GM18858 (cell line): ENCODE measurements at regions not wholly inside any gene's neighbourhood (a gene's known extent, or its start where the extent isn't known, plus 50 kb on each side); places are given as distances from the start of the nearest gene placed in this dataset.

ENCODE experiments used
- ATAC-seq: cut with Tn5 transposase; IDR thresholded peaks from one replicate; pipeline ENCODE4 v1.9.1; 2021; ENCODE audit not compliant: unreplicated experiment

GRCh38 chr12:108029051-108029835 is 99.8 kb upstream of the WSCD2 start:
- no peak for ATAC-seq

- ATAC-seq, result no peak
Observed at GRCh38 chr12:108033090-108033489, 96.0 kb upstream of the WSCD2 start.

- no peak for ATAC-seq
Observed at GRCh38 chr12:108035372-108035771, 93.7 kb upstream of the WSCD2 start.

- ATAC-seq, result no peak
Observed at GRCh38 chr12:108037960-108038359, 91.1 kb upstream of the WSCD2 start.

GRCh38 chr12:108039794-108040193 is 89.3 kb upstream of the WSCD2 start:
- ATAC-seq, result no peak

GRCh38 chr12:108040947-108041346 is 88.1 kb upstream of the WSCD2 start:
- no peak for ATAC-seq

- ATAC-seq, result no peak
Observed at GRCh38 chr12:108043286-108043685, 85.8 kb upstream of the WSCD2 start.

- ATAC-seq, result no peak
Observed at GRCh38 chr12:108043750-108044533, 85.1 kb upstream of the WSCD2 start.

- no peak for ATAC-seq
Observed at GRCh38 chr12:108046135-108046534, 83.0 kb upstream of the WSCD2 start.

- no peak for ATAC-seq
Observed at GRCh38 chr12:108046650-108047049, 82.4 kb upstream of the WSCD2 start.

GRCh38 chr12:108047071-108047550 is 82.0 kb upstream of the WSCD2 start:
- no peak for ATAC-seq

GRCh38 chr12:108048686-108049085 is 80.4 kb upstream of the WSCD2 start:
- no peak for ATAC-seq

GRCh38 chr12:108050696-108051095 is 78.4 kb upstream of the WSCD2 start:
- ATAC-seq, result no peak

GRCh38 chr12:108052260-108052659 is 76.8 kb upstream of the WSCD2 start:
- ATAC-seq, result no peak

GRCh38 chr12:108053512-108053911 is 75.6 kb upstream of the WSCD2 start:
- no peak for ATAC-seq

GRCh38 chr12:108054496-108054895 is 74.6 kb upstream of the WSCD2 start:
- ATAC-seq, result no peak

GRCh38 chr12:108055141-108055540 is 73.9 kb upstream of the WSCD2 start:
- ATAC-seq, result no peak

- ATAC-seq, result no peak
Observed at GRCh38 chr12:108060067-108060466, 69.0 kb upstream of the WSCD2 start.

- ATAC-seq, result no peak
Observed at GRCh38 chr12:108060903-108061302, 68.2 kb upstream of the WSCD2 start.

- no peak for ATAC-seq
Observed at GRCh38 chr12:108063192-108063591, 65.9 kb upstream of the WSCD2 start.

- ATAC-seq, result no peak
Observed at GRCh38 chr12:108065069-108065468, 64.0 kb upstream of the WSCD2 start.
